GM18870 (cell line): ENCODE measurements at regions not wholly inside any gene's neighbourhood (a gene's known extent, or its start where the extent isn't known, plus 50 kb on each side); places are given as distances from the start of the nearest gene placed in this dataset.
A peak's percentile ranks its signal among the peaks of the same experiment; 100 is the strongest.

ENCODE experiments used
- ATAC-seq: cut with Tn5 transposase; IDR thresholded peaks from one replicate; pipeline ENCODE4 v1.9.1; 2021; ENCODE audit warnings: moderate library complexity; ENCODE audit not compliant: unreplicated experiment

- no peak for ATAC-seq
Measured at GRCh38 chr3:804211-804610, 288.6 kb upstream of the CNTN6 start.

GRCh38 chr3:805326-805725 is 287.5 kb upstream of the CNTN6 start:
- no peak for ATAC-seq

- ATAC-seq, result no peak
Measured at GRCh38 chr3:806006-806405, 286.8 kb upstream of the CNTN6 start.

- no peak for ATAC-seq
Measured at GRCh38 chr3:816605-817004, 276.2 kb upstream of the CNTN6 start.

- no peak for ATAC-seq
Measured at GRCh38 chr3:834679-835078, 258.1 kb upstream of the CNTN6 start.

GRCh38 chr3:835096-835495 is 257.7 kb upstream of the CNTN6 start:
- no peak for ATAC-seq

GRCh38 chr3:839981-840380 is 252.8 kb upstream of the CNTN6 start:
- ATAC-seq, result no peak

GRCh38 chr3:851098-851790 is 241.6 kb upstream of the CNTN6 start:
- ATAC-seq, result peak; percentile 80

GRCh38 chr3:852033-852432 is 240.8 kb upstream of the CNTN6 start:
- ATAC-seq, result no peak

- no peak for ATAC-seq
Measured at GRCh38 chr3:853489-853888, 239.3 kb upstream of the CNTN6 start.

GRCh38 chr3:859135-859534 is 233.7 kb upstream of the CNTN6 start:
- ATAC-seq, result no peak

- ATAC-seq, result no peak
Measured at GRCh38 chr3:861721-862120, 231.1 kb upstream of the CNTN6 start.

- ATAC-seq, result no peak
Measured at GRCh38 chr3:869269-869668, 223.6 kb upstream of the CNTN6 start.

GRCh38 chr3:869734-870133 is 223.1 kb upstream of the CNTN6 start:
- ATAC-seq, result no peak

GRCh38 chr3:871651-872050 is 221.2 kb upstream of the CNTN6 start:
- ATAC-seq, result no peak

GRCh38 chr3:877001-877400 is 215.8 kb upstream of the CNTN6 start:
- ATAC-seq, result no peak

GRCh38 chr3:878746-879145 is 214.1 kb upstream of the CNTN6 start:
- ATAC-seq, result no peak

- no peak for ATAC-seq
Measured at GRCh38 chr3:880371-880770, 212.5 kb upstream of the CNTN6 start.

GRCh38 chr3:882533-882932 is 210.3 kb upstream of the CNTN6 start:
- no peak for ATAC-seq

GRCh38 chr3:901953-902778 is 190.7 kb upstream of the CNTN6 start:
- ATAC-seq, result peak; percentile 87

GRCh38 chr3:905217-905616 is 187.6 kb upstream of the CNTN6 start:
- ATAC-seq, result no peak

- no peak for ATAC-seq
Measured at GRCh38 chr3:906739-907138, 186.1 kb upstream of the CNTN6 start.
